Effector memory CD4-positive, alpha-beta T cell (primary cell): ENCODE measurements at regions not wholly inside any gene's neighbourhood (a gene's known extent, or its start where the extent isn't known, plus 50 kb on each side); places are given as distances from the start of the nearest gene placed in this dataset.

Experiments used
- DNase-seq, 3 donors: peaks; one replicate each; pipeline ENCODE4 v3.0.0-alpha.2; 2020
- H3K27ac ChIP-seq: 2 replicates; pipeline ENCODE4 v1.7.0; 2013; ENCODE audit warnings: mild to moderate bottlenecking, low read length, moderate library complexity; ENCODE audit not compliant: insufficient read depth, poor library complexity, severe bottlenecking
- H3K27me3 ChIP-seq: replicated peaks from 2 replicates; pipeline ENCODE4 v1.7.0; 2013; ENCODE audit warnings: mild to moderate bottlenecking, low read length; ENCODE audit not compliant: insufficient read depth, control insufficient read depth, poor library complexity, severe bottlenecking
- H3K36me3 ChIP-seq: 2 replicates; pipeline ENCODE4 v1.7.0; 2013; ENCODE audit warnings: mild to moderate bottlenecking, low read length, moderate library complexity; ENCODE audit not compliant: control insufficient read depth, insufficient read depth
- H3K4me1 ChIP-seq: 2 replicates; pipeline ENCODE4 v1.7.0; 2013; ENCODE audit warnings: low read length, mild to moderate bottlenecking; ENCODE audit not compliant: control insufficient read depth, insufficient read depth, poor library complexity, severe bottlenecking
- H3K4me3 ChIP-seq: 2 replicates; pipeline ENCODE4 v1.7.0; 2013; ENCODE audit warnings: low read length, low read depth, mild to moderate bottlenecking; ENCODE audit not compliant: insufficient read depth, poor library complexity, severe bottlenecking
- H3K9me3 ChIP-seq: 2 replicates; pipeline ENCODE4 v1.7.0; 2013; ENCODE audit warnings: mild to moderate bottlenecking, low read length, moderate library complexity; ENCODE audit not compliant: control insufficient read depth

DNA sequence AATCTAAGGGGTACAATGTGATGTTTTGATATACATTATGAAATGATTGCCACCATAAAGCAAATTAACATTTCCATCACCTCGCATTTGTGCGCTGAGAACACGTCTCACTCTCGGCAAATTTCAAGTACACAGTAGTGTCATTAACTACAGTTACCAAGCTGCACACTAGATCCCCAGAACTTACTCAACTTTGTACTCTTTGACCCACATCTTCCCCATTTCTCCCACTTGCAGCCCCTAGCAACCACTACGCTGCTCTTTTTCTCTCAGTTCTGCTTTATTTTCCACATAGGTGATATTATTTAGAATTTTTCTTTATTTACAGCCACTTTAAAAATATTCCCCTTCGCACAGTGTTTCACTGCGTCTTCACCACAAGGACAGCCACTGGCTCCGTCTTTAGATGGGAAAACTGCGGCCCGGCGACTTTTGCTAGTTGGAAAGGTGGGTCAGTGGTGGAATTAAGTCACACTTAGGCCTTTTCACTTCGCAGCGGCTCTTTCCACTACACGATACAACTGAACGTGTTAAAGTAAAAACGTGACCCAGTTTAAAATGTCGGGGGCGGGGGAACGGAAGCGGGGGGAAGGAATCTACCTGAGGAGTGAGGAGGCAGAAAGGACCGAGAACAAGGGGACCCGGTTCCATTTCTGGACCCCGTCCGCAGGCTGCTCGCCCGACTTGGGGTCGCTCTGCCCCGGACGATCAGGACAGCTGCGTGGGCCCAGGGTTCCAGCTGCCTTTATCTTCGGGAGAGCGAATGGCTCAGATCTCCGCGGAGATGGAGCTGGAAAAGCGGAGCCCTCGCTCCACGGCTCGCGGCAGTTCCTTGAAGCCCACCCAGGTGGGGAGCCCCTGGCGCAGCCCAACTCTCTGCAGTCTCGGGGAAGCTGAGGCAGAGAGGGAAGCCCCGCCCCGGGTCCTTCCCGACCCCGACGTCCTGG is 486.1 kb downstream of the UQCRFS1 start:
- no peak for DNase-seq
- Histone ChIP-seq H3K9me3 (no peaks in the 10 kb centered on the region), H3K4me1 (peaks cover 6% of the 10 kb centered on the region), H3K27me3 (no peaks in the 10 kb centered on the region), H3K36me3 (no peaks in the 10 kb centered on the region), H3K4me3 (no peak overlapping the region), H3K27ac (no peak overlapping the region)

DNA sequence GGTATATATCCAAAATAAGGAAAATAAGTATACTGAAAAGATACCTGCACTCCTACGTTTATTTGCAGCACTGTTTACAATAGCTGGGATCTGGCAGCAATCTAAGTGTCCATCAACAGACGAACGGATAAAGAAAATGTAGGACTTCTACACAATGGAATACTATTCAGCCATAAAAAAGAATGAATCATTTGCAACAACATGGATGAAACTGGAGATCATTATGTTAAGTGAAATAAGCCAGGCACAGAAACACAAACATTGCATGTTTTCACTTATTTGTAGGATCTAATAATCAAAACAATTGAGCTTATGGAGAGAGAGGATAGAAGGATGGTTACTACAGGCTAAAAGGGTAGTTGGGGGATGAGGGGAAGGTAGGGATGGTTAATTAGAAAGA is 494.0 kb downstream of the UQCRFS1 start:
- Histone ChIP-seq H3K4me3 (no peak overlapping the region), H3K9me3 (no peaks in the 10 kb centered on the region), H3K27ac (no peak overlapping the region), H3K36me3 (no peaks in the 10 kb centered on the region), H3K27me3 (no peaks in the 10 kb centered on the region), H3K4me1 (no peaks in the 10 kb centered on the region)
- no peak for DNase-seq

DNA sequence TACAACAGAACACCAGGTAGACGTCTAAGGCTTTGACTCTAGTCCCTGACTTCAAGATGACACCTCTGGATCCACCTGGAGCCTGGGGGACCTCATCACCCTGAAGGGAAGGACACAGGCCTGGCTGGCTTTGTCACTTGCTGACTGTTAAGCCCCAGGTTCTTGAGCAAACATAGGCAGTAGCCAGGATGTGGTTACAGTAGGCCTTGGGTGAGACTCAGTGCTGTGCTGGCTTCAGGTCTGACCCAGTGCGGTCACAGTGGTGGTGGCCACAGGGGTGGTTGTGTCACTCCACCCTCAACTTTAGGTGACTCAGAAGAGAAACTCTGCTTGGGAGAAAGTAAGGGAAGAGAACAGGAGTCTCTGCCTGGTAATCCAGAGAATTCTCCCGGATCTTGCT is 497.8 kb downstream of the UQCRFS1 start:
- Histone ChIP-seq H3K4me3 (no peak overlapping the region), H3K36me3 (no peaks in the 10 kb centered on the region), H3K27ac (no peak overlapping the region), H3K4me1 (no peaks in the 10 kb centered on the region), H3K9me3 (no peaks in the 10 kb centered on the region), H3K27me3 (no peaks in the 10 kb centered on the region)
- DNase-seq, result no peak

DNA sequence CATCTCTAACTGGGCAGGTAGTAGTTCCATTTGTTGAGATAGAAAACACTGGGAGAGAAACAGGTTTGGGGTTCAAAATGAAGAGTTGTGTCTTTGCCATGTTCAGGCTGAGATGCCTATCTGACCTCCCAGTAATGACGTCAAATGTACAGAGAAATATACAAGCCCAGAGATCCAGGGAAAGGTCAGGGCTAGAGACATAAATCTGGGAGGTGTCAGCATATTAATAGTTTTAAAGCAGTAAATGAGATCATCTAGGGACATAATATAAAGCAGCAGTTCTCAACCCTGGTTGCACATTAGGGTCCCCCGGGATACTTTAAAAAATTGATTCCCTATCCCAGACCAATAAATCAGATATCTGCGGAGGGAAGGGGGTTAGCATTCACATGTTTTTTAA is 501.5 kb downstream of the UQCRFS1 start:
- Histone ChIP-seq H3K27ac (no peak overlapping the region), H3K9me3 (no peaks in the 10 kb centered on the region), H3K4me3 (no peak overlapping the region), H3K36me3 (no peaks in the 10 kb centered on the region), H3K27me3 (no peaks in the 10 kb centered on the region), H3K4me1 (no peaks in the 10 kb centered on the region)
- no peak for DNase-seq

DNA sequence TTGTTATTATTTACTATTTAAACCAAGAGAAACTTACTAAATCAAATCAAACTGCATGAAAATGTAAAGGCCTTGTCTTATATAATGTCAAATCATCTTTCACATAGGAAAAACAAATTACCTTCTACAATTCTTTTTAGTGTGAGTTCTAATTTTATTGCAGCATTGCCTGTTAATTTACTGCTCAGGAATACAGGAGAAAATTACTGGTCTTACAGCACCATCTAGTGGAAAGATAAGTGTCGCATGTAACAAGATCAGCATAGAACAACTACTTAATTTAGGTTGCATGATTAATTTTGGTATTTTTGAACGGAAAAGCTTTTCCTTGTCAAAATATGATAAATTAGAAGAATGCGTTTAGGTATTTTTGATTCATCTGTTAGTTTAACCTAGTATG is 502.7 kb downstream of the UQCRFS1 start:
- no peaks in the 10 kb centered on the region for H3K27me3 ChIP-seq
- no peak for DNase-seq
- no peaks in the 10 kb centered on the region for H3K4me1 ChIP-seq
- no peak overlapping the region for H3K4me3 ChIP-seq
- H3K36me3 ChIP-seq, result no peaks in the 10 kb centered on the region
- no peak overlapping the region for H3K27ac ChIP-seq
- no peaks in the 10 kb centered on the region for H3K9me3 ChIP-seq

DNA sequence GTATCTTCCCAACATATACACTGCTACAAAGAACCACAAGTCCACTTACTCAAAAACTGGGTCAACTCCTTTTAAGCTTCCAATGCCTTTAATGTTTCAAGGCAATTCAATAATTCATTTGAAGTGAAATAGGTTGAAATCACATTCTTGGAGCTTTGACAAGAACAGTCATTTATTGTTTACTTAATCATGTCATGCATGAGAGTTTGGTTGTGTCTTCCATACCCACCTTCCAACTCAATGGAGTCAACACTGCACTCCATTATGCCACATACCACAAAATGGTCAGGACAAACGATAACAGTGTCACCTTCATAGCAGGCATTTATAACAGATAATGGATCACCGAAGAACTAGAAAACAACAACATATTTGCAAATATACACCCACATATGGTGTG is 506.3 kb downstream of the UQCRFS1 start:
- Histone ChIP-seq H3K27ac (no peak overlapping the region), H3K4me1 (no peaks in the 10 kb centered on the region), H3K9me3 (no peaks in the 10 kb centered on the region), H3K27me3 (no peaks in the 10 kb centered on the region), H3K36me3 (no peaks in the 10 kb centered on the region), H3K4me3 (no peak overlapping the region)
- no peak for DNase-seq

DNA sequence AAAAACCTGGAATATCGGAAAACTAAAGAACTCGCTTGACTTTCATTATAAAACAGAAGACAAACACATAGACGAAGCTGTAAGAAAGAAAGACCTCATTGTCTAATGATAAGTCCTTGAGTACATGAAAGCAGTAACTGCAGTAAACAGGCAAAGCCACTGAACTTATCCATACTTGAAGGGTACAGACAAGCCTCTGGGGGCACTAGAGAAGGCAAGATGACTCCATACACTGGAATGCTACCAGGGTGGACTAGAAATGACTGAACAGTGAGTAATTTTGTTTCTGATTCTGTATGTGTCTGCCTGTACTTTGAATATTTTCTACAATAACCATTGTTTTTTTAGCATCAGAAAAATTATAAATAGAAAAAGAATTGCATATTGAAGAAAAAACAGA is 507.9 kb downstream of the UQCRFS1 start:
- H3K27ac ChIP-seq, result no peak overlapping the region
- H3K4me3 ChIP-seq, result no peak overlapping the region
- H3K9me3 ChIP-seq, result no peaks in the 10 kb centered on the region
- no peaks in the 10 kb centered on the region for H3K4me1 ChIP-seq
- H3K27me3 ChIP-seq, result no peaks in the 10 kb centered on the region
- no peaks in the 10 kb centered on the region for H3K36me3 ChIP-seq
- DNase-seq, result no peak

DNA sequence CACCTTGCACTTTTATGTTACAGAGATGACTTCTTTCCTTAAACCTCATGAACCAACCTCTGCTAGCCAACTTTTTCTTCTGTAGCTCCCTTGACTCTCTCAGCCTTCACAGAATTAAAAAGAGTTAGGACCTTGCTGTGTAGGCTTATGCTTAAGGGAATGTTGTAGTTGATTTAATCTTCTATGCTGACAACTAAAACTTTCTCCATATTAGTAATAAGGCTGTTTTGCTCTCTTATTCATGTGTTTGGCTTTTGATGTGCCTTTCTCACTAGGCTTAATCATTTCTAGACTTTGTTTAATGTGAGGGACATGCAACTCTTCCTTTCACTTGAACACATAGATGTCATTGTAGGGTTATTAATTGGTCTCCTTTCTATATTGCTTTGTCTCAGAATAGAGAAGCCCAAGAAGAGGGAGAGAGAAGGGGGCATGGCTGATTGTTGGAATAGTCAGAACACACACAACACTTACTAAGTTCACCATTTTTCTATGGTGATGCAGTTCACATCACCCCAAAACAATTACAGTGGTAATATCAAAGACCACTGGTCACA is 509.5 kb downstream of the UQCRFS1 start:
- no peaks in the 10 kb centered on the region for H3K36me3 ChIP-seq

DNA sequence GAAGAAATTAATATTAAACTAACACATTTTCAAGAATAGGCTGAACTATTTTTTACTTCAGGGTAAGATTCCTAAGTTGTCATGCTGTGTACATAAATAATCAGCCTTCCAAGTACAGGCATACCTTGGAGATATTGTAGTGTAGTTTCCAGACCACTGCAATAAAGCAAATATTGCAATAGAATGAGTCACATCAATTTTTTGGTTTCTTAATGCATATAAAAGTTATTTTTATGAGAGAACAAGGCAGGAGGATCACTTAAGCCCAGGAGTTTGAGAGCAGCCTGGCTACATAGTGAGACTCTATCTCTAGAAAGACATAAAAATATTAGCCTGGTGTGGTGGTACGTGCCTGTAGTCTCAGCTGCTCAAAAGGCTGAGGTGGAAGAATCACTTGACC is 511.5 kb downstream of the UQCRFS1 start:
- H3K9me3 ChIP-seq, result no peaks in the 10 kb centered on the region
- H3K4me1 ChIP-seq, result no peaks in the 10 kb centered on the region
- no peak for DNase-seq
- H3K27me3 ChIP-seq, result no peaks in the 10 kb centered on the region
- no peaks in the 10 kb centered on the region for H3K36me3 ChIP-seq
- H3K4me3 ChIP-seq, result no peak overlapping the region
- H3K27ac ChIP-seq, result no peak overlapping the region

More for the DNA sequence above, 509.5 kb downstream of the UQCRFS1 start:
- Histone ChIP-seq H3K9me3 (no peaks in the 10 kb centered on the region), H3K4me3 (no peak overlapping the region), H3K27ac (no peak overlapping the region), H3K4me1 (no peaks in the 10 kb centered on the region), H3K27me3 (no peaks in the 10 kb centered on the region)
- DNase-seq, result no peak

DNA sequence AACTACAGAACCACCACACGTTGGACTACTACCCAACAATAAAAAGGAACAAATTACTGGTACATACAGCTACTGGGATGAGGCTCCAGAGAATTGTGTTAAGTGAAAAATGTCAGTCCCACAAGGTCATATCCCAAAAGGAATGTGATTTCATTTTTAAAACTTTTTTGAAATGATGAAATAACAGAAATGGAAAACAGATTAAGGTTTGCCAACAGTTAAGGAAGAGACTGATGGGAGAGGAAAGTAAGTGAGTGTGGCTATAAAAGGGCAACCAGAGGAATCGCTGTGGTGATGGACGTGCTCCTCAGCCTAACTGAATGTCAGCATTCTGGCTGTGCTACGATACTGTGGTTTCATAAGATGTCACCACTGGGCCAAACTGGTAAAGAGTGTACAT is 512.8 kb downstream of the UQCRFS1 start:
- no peak for DNase-seq
- Histone ChIP-seq H3K27me3 (no peaks in the 10 kb centered on the region), H3K27ac (no peak overlapping the region), H3K36me3 (no peaks in the 10 kb centered on the region), H3K9me3 (no peaks in the 10 kb centered on the region), H3K4me1 (no peaks in the 10 kb centered on the region), H3K4me3 (no peak overlapping the region)
